PFSK-1 (cell line): ENCODE measurements at regions not wholly inside any gene's neighbourhood (a gene's known extent, or its start where the extent isn't known, plus 50 kb on each side); places are given as distances from the start of the nearest gene placed in this dataset.

Experiments
- FOXP2 ChIP-seq: optimal IDR thresholded peaks from 2 replicates; pipeline ENCODE3; 2011; ENCODE audit warnings: borderline replicate concordance, control low read depth, inconsistent platforms; ENCODE audit not compliant: insufficient read depth; ENCODE audit errors: extremely low read length, extremely low read depth
- POLR2AphosphoS5 ChIP-seq: IDR thresholded peaks from 2 replicates; pipeline ENCODE4 v1.6.1; 2012; ENCODE audit warnings: low read depth, mild to moderate bottlenecking, control low read depth, low read length, moderate library complexity
- REST ChIP-seq, 2 experiments: IDR thresholded peaks; 2 replicates each; pipeline versions ENCODE4 v1.6.1 to v1.8.0; 2011 to 2012; ENCODE audit warnings: low read depth in 2 of 2, low read length in 2 of 2, control low read depth in 1 of 2, inconsistent platforms in 1 of 2, mild to moderate bottlenecking in 1 of 2, moderate library complexity in 1 of 2; ENCODE audit not compliant: insufficient read depth in 1 of 2
- SIN3A ChIP-seq: IDR thresholded peaks from 2 replicates; pipeline ENCODE4 v1.6.1; 2012; ENCODE audit warnings: mild to moderate bottlenecking, low read length, moderate library complexity, borderline replicate concordance; ENCODE audit not compliant: insufficient read depth
- TAF1 ChIP-seq: IDR thresholded peaks from 2 replicates; pipeline ENCODE4 v1.6.1; 2012; ENCODE audit warnings: low read length, control low read depth, borderline replicate concordance; ENCODE audit not compliant: insufficient read depth

GRCh38 chr2:80863147-80863714 lies 558.7 kb upstream of the LRRTM1 start:
- TF ChIP-seq TAF1, result no peak
- no peak for TF ChIP-seq SIN3A
- no peak for TF ChIP-seq POLR2AphosphoS5
- no peak for TF ChIP-seq REST (IDR thresholded peaks at IDR 0.05; ENCODE audit: insufficient read depth in 1 of 2, low read depth in 2 of 2, low read length in 2 of 2)
- TF ChIP-seq FOXP2, result no peak
